Gastroesophageal sphincter (tissue), 4 donors: ENCODE measurements at regions not wholly inside any gene's neighbourhood (a gene's known extent, or its start where the extent isn't known, plus 50 kb on each side); places are given as distances from the start of the nearest gene placed in this dataset.
"Not testable (repeated sequence)": the region's sequence is repeated elsewhere in the genome, so short reads cannot be mapped to it uniquely, and the experiment has no call there.

Experiments
- ATAC-seq: fragments of 150-250 bp; one replicate; pipeline ENCODE4 v1.9.1; 2016; ENCODE audit warnings: mild to moderate bottlenecking, moderate library complexity
- H3K27ac ChIP-seq, 4 donors: fragments of 200-600 bp; sonication (generic) in 3 of 4; 1 replicate in 3 of 4; 2 replicates in 1 of 4; pipeline ENCODE4 v1.5.1; 2016 to 2019
- H3K27me3 ChIP-seq: fragments of 200-600 bp; sonication (generic); one replicate; pipeline ENCODE4 v1.5.1; 2019
- H3K36me3 ChIP-seq, 2 donors: fragments of 200-600 bp; sonication (generic); one replicate each; pipeline ENCODE4 v1.5.1; 2019; ENCODE audit warnings: control low read depth in 1 of 2
- H3K4me1 ChIP-seq, 3 donors: fragments of 200-600 bp; sonication (generic); 1 replicate in 2 of 3; 2 replicates in 1 of 3; pipeline ENCODE4 v1.5.1; 2016 to 2019; ENCODE audit warnings: control low read depth in 2 of 3
- H3K4me3 ChIP-seq, 2 donors: fragments of 200-600 bp; sonication (generic); one replicate each; pipeline ENCODE4 v1.5.1; 2019; ENCODE audit warnings: mild to moderate bottlenecking in 1 of 2, moderate library complexity in 1 of 2
- H3K9me3 ChIP-seq, 3 donors: fragments of 200-600 bp; sonication (generic); one replicate each; pipeline ENCODE4 v1.5.1; 2017 to 2019; ENCODE audit warnings: control low read depth in 2 of 3
- CTCF ChIP-seq, 4 experiments: fragments of 200-600 bp in 2 of 4; fragments of 450-650 bp in 2 of 4; sonication (generic) in 1 of 4; IDR thresholded peaks; one replicate each; pipeline ENCODE4 v1.5.1; 2017 to 2019; ENCODE audit warnings: antibody characterized with exemption in 4 of 4, mild to moderate bottlenecking in 2 of 4, moderate library complexity in 2 of 4
- EP300 ChIP-seq: sonication (generic); formaldehyde crosslinking; IDR thresholded peaks from one replicate; pipeline ENCODE4 v1.6.1; 2017; ENCODE audit warnings: antibody characterized with exemption, mild to moderate bottlenecking
- POLR2A ChIP-seq, 2 donors: fragments of 450-650 bp; IDR thresholded peaks; one replicate each; pipeline ENCODE4 v1.6.1; 2017; ENCODE audit warnings: antibody characterized with exemption in 2 of 2, mild to moderate bottlenecking in 2 of 2, moderate library complexity in 1 of 2
- POLR2AphosphoS5 ChIP-seq: sonication (generic); formaldehyde crosslinking; IDR thresholded peaks from one replicate; pipeline ENCODE4 v1.6.1; 2017; ENCODE audit warnings: antibody characterized with exemption
- WGBS, 2 donors: methylation state at CpG; one replicate each; pipeline ENCODE4 v1.1.5; 2018; ENCODE audit warnings: low coverage in 1 of 2; 5-methylcytosine and 5-hydroxymethylcytosine counted together

- no peaks in the 10 kb centered on the region for H3K9me3 ChIP-seq
Observed at GRCh38 chr16:65697065-65697464, 575.2 kb upstream of the CDH11 start.

GRCh38 chr16:65691846-65692245 lies 570.0 kb upstream of the CDH11 start:
- not testable (repeated sequence) for H3K9me3 ChIP-seq, H3K4me3 ChIP-seq, ATAC-seq, H3K27me3 ChIP-seq, H3K4me1 ChIP-seq, H3K36me3 ChIP-seq, H3K27ac ChIP-seq
- 88 to 95% methylated on average over 2 to 3 of the region's 4 CpGs for WGBS, 2 donors

More at GRCh38 chr16:65697065-65697464, 575.2 kb upstream of the CDH11 start:
- TF ChIP-seq EP300 = no peak
- TF ChIP-seq CTCF (IDR thresholded peaks at IDR 0.05) = no peak
- no peak for TF ChIP-seq POLR2A (IDR thresholded peaks at IDR 0.05)
- TF ChIP-seq POLR2AphosphoS5 = no peak
- Histone ChIP-seq H3K4me1 (peaks cover 0 to 4% (median 0%) of the 10 kb centered on the region in 3 donors), H3K4me3 (no peak overlapping the region), H3K27me3 (no peaks in the 10 kb centered on the region), H3K27ac (no peak overlapping the region), H3K36me3 (no peaks in the 10 kb centered on the region)
- no peak for ATAC-seq
- WGBS, 2 donors = 100% methylated on average over 1 of the region's 1 CpG

GRCh38 chr16:65689726-65690125 lies 567.9 kb upstream of the CDH11 start:
- TF ChIP-seq POLR2A (IDR thresholded peaks at IDR 0.05) (no peak), EP300 (no peak), POLR2AphosphoS5 (no peak), CTCF (IDR thresholded peaks at IDR 0.05) (no peak)
- no peak overlapping the region for H3K27ac ChIP-seq
- H3K27me3 ChIP-seq = no peaks in the 10 kb centered on the region
- no peaks in the 10 kb centered on the region for H3K9me3 ChIP-seq
- ATAC-seq = no peak
- no peak overlapping the region for H3K4me3 ChIP-seq
- no peaks in the 10 kb centered on the region for H3K4me1 ChIP-seq
- H3K36me3 ChIP-seq = no peaks in the 10 kb centered on the region
- 83 to 84% methylated on average over 1 to 6 of the region's 8 CpGs for WGBS, 2 donors

- 79 to 89% methylated on average over 1 of the region's 1 CpG for WGBS, 2 donors
Observed at GRCh38 chr16:65688301-65688700, 566.4 kb upstream of the CDH11 start.

GRCh38 chr16:65684230-65684629 lies 562.4 kb upstream of the CDH11 start:
- H3K4me1 ChIP-seq = no peaks in the 10 kb centered on the region
- H3K27me3 ChIP-seq = no peaks in the 10 kb centered on the region
- no peaks in the 10 kb centered on the region for H3K36me3 ChIP-seq
- ATAC-seq = no peak
- no peak overlapping the region for H3K27ac ChIP-seq
- TF ChIP-seq CTCF (IDR thresholded peaks at IDR 0.05) = no peak
- no peak for TF ChIP-seq EP300
- no peak for TF ChIP-seq POLR2A (IDR thresholded peaks at IDR 0.05)
- TF ChIP-seq POLR2AphosphoS5 = no peak
- no peak overlapping the region for H3K4me3 ChIP-seq
- H3K9me3 ChIP-seq = peaks cover 0 to 17% (median 0%) of the 10 kb centered on the region in 3 donors

More at GRCh38 chr16:65688301-65688700, 566.4 kb upstream of the CDH11 start:
- Histone ChIP-seq H3K36me3 (no peaks in the 10 kb centered on the region), H3K4me3 (no peak overlapping the region), H3K27ac (no peak overlapping the region), H3K9me3 (peaks cover 0 to 14% (median 0%) of the 10 kb centered on the region in 3 donors), H3K27me3 (no peaks in the 10 kb centered on the region), H3K4me1 (no peaks in the 10 kb centered on the region)
- no peak for ATAC-seq
- TF ChIP-seq EP300 (no peak), POLR2AphosphoS5 (no peak), CTCF (IDR thresholded peaks at IDR 0.05) (no peak), POLR2A (IDR thresholded peaks at IDR 0.05) (no peak)

GRCh38 chr16:65681406-65681805 lies 559.5 kb upstream of the CDH11 start:
- TF ChIP-seq POLR2AphosphoS5 (no peak), CTCF (IDR thresholded peaks at IDR 0.05) (no peak), POLR2A (IDR thresholded peaks at IDR 0.05) (no peak), EP300 (no peak)
- WGBS, 2 donors = 80% methylated on average over 3 of the region's 4 CpGs; no CpG with 5 or more reads in 1 of the 2 donors
- peaks cover 0 to 17% (median 0%) of the 10 kb centered on the region in 3 donors for H3K9me3 ChIP-seq
- H3K27ac ChIP-seq = no peak overlapping the region
- H3K27me3 ChIP-seq = no peaks in the 10 kb centered on the region
- H3K4me1 ChIP-seq = no peaks in the 10 kb centered on the region
- H3K4me3 ChIP-seq = no peak overlapping the region
- H3K36me3 ChIP-seq = no peaks in the 10 kb centered on the region
- no peak for ATAC-seq
